Adrenal gland (tissue), 9 donors: ENCODE measurements at regions not wholly inside any gene's neighbourhood (a gene's known extent, or its start where the extent isn't known, plus 50 kb on each side); places are given as distances from the start of the nearest gene placed in this dataset.
A peak's percentile ranks its signal among the peaks of the same experiment; 100 is the strongest.

Experiments used
- DNase-seq, 7 donors: peaks; one replicate each; pipeline ENCODE4 v3.0.0-alpha.2; 2019 to 2020
- H3K27ac ChIP-seq, 5 donors: fragments of 200-600 bp; sonication (generic) in 4 of 5; 1 replicate in 3 of 5; 2 replicates in 2 of 5; pipeline versions ENCODE4 v1.5.1 to v1.8.0; 2016 to 2020; ENCODE audit warnings: mild to moderate bottlenecking in 1 of 5
- H3K27me3 ChIP-seq: fragments of 200-600 bp; 2 replicates; pipeline ENCODE4 v1.8.0; 2021
- H3K36me3 ChIP-seq, 2 donors: fragments of 200-600 bp; replicated peaks in 1 of 2; 1 replicate in 1 of 2; 2 replicates in 1 of 2; pipeline versions ENCODE4 v1.5.1 to v1.8.0; 2018 to 2022
- H3K4me1 ChIP-seq, 2 donors: fragments of 200-600 bp; replicated peaks in 1 of 2; 1 replicate in 1 of 2; 2 replicates in 1 of 2; pipeline versions ENCODE4 v1.5.1 to v1.8.0; 2018 to 2021
- H3K4me3 ChIP-seq, 4 donors: fragments of 200-600 bp; sonication (generic) in 3 of 4; one replicate each; pipeline ENCODE4 v1.5.1; 2016 to 2018
- H3K9me3 ChIP-seq, 3 donors: fragments of 200-600 bp; sonication (generic) in 1 of 3; replicated peaks in 1 of 3; 1 replicate in 2 of 3; 2 replicates in 1 of 3; pipeline versions ENCODE4 v1.5.1 to v1.8.0; 2016 to 2021
- CTCF ChIP-seq, 6 experiments: fragments of 450-650 bp in 4 of 6; fragments of 200-600 bp in 2 of 6; sonication (generic) in 1 of 6; IDR thresholded peaks; 1 replicate in 5 of 6; 2 replicates in 1 of 6; pipeline versions ENCODE4 v1.5.1 to v1.8.0; 2016 to 2021; ENCODE audit warnings: antibody characterized with exemption in 6 of 6, mild to moderate bottlenecking in 2 of 6, moderate library complexity in 1 of 6
- POLR2A ChIP-seq, 2 donors: fragments of 450-650 bp; IDR thresholded peaks; one replicate each; pipeline ENCODE4 v1.6.1; 2017; ENCODE audit warnings: antibody characterized with exemption in 2 of 2, mild to moderate bottlenecking in 2 of 2, moderate library complexity in 1 of 2
- WGBS, 4 donors: extraction: QIAGEN DNeasy Blood & Tissue Kit in 2 of 4; methylation state at CpG; one replicate each; pipeline versions ENCODE4 v1.1.5 to v1.1.7; 2013 to 2017; 5-methylcytosine and 5-hydroxymethylcytosine counted together
- intact Hi-C, 2 donors: fragments of 100-400 bp; cut with DNase I; formaldehyde crosslinking; loops; one replicate each; pipeline versions ENCODE4 v1.14.1 to v1.15.0; 2022 to 2023
- donor health status: healthy with polysubstance abuse.
- donor health status: Bipolar disorder and iron deficiency.
- donor health status: DM: yes; HTN: yes; CAD: no.
- donor health status: DM: no; HTN: no; CAD: no.
- donor health status: DM: no; HTN: no; CAD: no.

DNA sequence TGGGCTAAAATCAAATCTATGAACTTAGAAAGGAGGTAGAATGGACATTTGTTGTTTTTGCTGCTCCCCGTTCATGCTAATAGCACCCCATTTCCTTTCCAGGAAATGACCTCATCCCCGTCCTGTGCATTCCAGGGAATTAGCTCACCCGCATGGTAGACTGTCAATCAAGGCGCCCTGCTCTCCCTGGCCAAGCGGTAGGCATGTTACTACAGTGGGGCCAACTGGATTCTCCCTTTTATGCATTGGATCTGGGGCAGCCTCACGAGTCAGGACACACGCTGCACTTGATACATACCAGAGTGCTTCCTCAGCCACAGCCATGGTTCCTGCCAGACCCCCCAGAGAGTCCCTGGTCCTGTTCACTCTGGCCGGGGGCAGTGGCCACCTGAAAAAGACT lies 111.0 kb upstream of the PTCH1 start:
- H3K9me3 ChIP-seq, result no peaks in the 10 kb centered on the region
- H3K27ac ChIP-seq, result no peak overlapping the region
- intact Hi-C loops, result no loop called here
- H3K4me1 ChIP-seq, result no peaks in the 10 kb centered on the region
- peak in 1 of 7 donors; percentile 29 for DNase-seq
- H3K36me3 ChIP-seq, result no peaks in the 10 kb centered on the region
- WGBS, 4 donors, result 59 to 82% (median 71%) methylated on average over 5 to 8 of the region's 8 CpGs
- no peak overlapping the region for H3K4me3 ChIP-seq
- TF ChIP-seq POLR2A (IDR thresholded peaks at IDR 0.05), result no peak
- no peak for TF ChIP-seq CTCF (IDR thresholded peaks at IDR 0.05)
- no peaks in the 10 kb centered on the region for H3K27me3 ChIP-seq

- Histone ChIP-seq H3K36me3 (no peaks in the 10 kb centered on the region), H3K4me1 (no peaks in the 10 kb centered on the region), H3K9me3 (no peaks in the 10 kb centered on the region), H3K27ac (peak overlapping the region in 1 of 5 donors; percentile 15), H3K4me3 (no peak overlapping the region), H3K27me3 (no peaks in the 10 kb centered on the region)
- 37 to 47% (median 40%) methylated on average over 21 of the region's 21 CpGs for WGBS, 4 donors
- no peak for TF ChIP-seq POLR2A (IDR thresholded peaks at IDR 0.05)
- intact Hi-C loops, result no loop called here
- peak in 6 of 7 donors; percentile 17 to 78 (median 54) for DNase-seq
Observed at GRCh38 chr9:95626885-95627558, 110.3 kb upstream of the PTCH1 start.

- no peaks in the 10 kb centered on the region for H3K4me1 ChIP-seq
- 75 to 81% (median 77%) methylated on average over 13 of the region's 13 CpGs for WGBS, 4 donors
- intact Hi-C loops, result no loop called here
- no peaks in the 10 kb centered on the region for H3K27me3 ChIP-seq
- no peak overlapping the region for H3K4me3 ChIP-seq
- no peaks in the 10 kb centered on the region for H3K36me3 ChIP-seq
- TF ChIP-seq POLR2A (IDR thresholded peaks at IDR 0.05) (no peak), CTCF (IDR thresholded peaks at IDR 0.05) (no peak)
- H3K9me3 ChIP-seq, result no peaks in the 10 kb centered on the region
- no peak overlapping the region for H3K27ac ChIP-seq
- DNase-seq, result peak in 1 of 7 donors; percentile 11
Observed at GRCh38 chr9:95626341-95626740, 109.6 kb upstream of the PTCH1 start.

- intact Hi-C loops, result no loop called here
- TF ChIP-seq POLR2A (IDR thresholded peaks at IDR 0.05) (no peak), CTCF (IDR thresholded peaks at IDR 0.05) (no peak)
- Histone ChIP-seq H3K27me3 (no peaks in the 10 kb centered on the region), H3K9me3 (no peaks in the 10 kb centered on the region), H3K4me1 (no peaks in the 10 kb centered on the region), H3K4me3 (no peak overlapping the region), H3K27ac (no peak overlapping the region), H3K36me3 (no peaks in the 10 kb centered on the region)
- WGBS, 4 donors, result 76 to 83% (median 81%) methylated on average over 4 of the region's 4 CpGs
- no peak for DNase-seq
Observed at GRCh38 chr9:95623640-95624039, 106.9 kb upstream of the PTCH1 start.

DNA sequence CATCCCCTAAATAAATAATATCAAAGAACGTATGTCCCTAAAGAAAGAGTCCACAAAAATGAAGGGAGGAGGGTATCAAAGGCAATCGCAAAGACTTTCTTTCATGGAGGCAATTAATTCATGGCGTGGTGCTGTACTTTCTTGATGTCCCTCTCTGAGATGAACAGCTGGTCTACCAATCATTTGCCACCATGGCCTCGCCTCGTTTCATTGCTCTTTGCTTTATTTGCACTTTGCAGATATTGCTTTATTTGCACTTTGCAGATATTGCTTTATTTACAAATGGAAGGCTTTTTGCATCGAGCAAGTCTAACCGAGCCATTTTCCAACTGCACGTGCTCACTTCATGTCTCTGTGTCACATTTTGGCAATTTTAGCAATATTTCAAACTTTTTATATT lies 104.0 kb upstream of the PTCH1 start:
- 82 to 91% (median 85%) methylated on average over 8 of the region's 8 CpGs for WGBS, 4 donors
- no peaks in the 10 kb centered on the region for H3K4me1 ChIP-seq
- no peak overlapping the region for H3K27ac ChIP-seq
- no peaks in the 10 kb centered on the region for H3K36me3 ChIP-seq
- DNase-seq, result no peak
- intact Hi-C loops, result no loop called here
- no peak overlapping the region for H3K4me3 ChIP-seq
- no peaks in the 10 kb centered on the region for H3K27me3 ChIP-seq
- TF ChIP-seq POLR2A (IDR thresholded peaks at IDR 0.05), result no peak
- no peak for TF ChIP-seq CTCF (IDR thresholded peaks at IDR 0.05)
- no peaks in the 10 kb centered on the region for H3K9me3 ChIP-seq
